DND-41 (cell line): ENCODE measurements at regions not wholly inside any gene's neighbourhood (a gene's known extent, or its start where the extent isn't known, plus 50 kb on each side); places are given as distances from the start of the nearest gene placed in this dataset.

Experiments used
- ATAC-seq: fragments of 200-7000 bp; cut with Tn5 transposase; 3 replicates; pipeline ENCODE4 v1.9.1; 2021; ENCODE audit warnings: low read depth; ENCODE audit not compliant: insufficient read depth
- DNase-seq: peaks from one replicate; pipeline ENCODE4 v3.0.0-alpha.2; 2020
- H2AFZ ChIP-seq: 2 replicates; pipeline ENCODE4 v1.6.0; 2012; ENCODE audit warnings: low read depth, low read length
- H3K27ac ChIP-seq: 2 replicates; pipeline ENCODE4 v1.5.1; 2012; ENCODE audit warnings: low read length, inconsistent platforms
- H3K27me3 ChIP-seq: fragments of 200-600 bp; sonication (generic); 2 replicates; pipeline ENCODE4 v1.6.0; 2012; ENCODE audit warnings: low read length, mild to moderate bottlenecking, inconsistent platforms; ENCODE audit not compliant: insufficient read depth, poor library complexity
- H3K36me3 ChIP-seq: 2 replicates; pipeline ENCODE4 v1.5.1; 2012; ENCODE audit warnings: low read length, inconsistent platforms; ENCODE audit not compliant: insufficient read depth
- H3K4me1 ChIP-seq: 2 replicates; pipeline ENCODE4 v1.5.1; 2012; ENCODE audit warnings: mild to moderate bottlenecking, low read length; ENCODE audit not compliant: insufficient read depth
- H3K4me2 ChIP-seq: 2 replicates; pipeline ENCODE4 v1.6.0; 2012; ENCODE audit warnings: mild to moderate bottlenecking, moderate library complexity, low read length, inconsistent platforms; ENCODE audit not compliant: insufficient read depth
- H3K4me3 ChIP-seq, 2 experiments: fragments of 200-600 bp in 1 of 2; shearing (Covaris generic) in 1 of 2; 2 replicates each; pipeline ENCODE4 v1.5.1; 2012 to 2016; ENCODE audit warnings: inconsistent platforms in 2 of 2, low read length in 2 of 2, mild to moderate bottlenecking in 2 of 2, low read depth in 1 of 2, moderate library complexity in 1 of 2
- H3K79me2 ChIP-seq: 2 replicates; pipeline ENCODE4 v1.6.0; 2012; ENCODE audit warnings: low read length, inconsistent platforms; ENCODE audit not compliant: insufficient read depth
- H3K9ac ChIP-seq: 2 replicates; pipeline ENCODE4 v1.6.0; 2012; ENCODE audit warnings: low read depth, mild to moderate bottlenecking, inconsistent platforms, low read length, moderate library complexity
- H3K9me3 ChIP-seq: 2 replicates; pipeline ENCODE4 v1.5.1; 2012; ENCODE audit warnings: low read length, moderate library complexity, mild to moderate bottlenecking, inconsistent platforms; ENCODE audit not compliant: insufficient read depth, severe bottlenecking
- H4K20me1 ChIP-seq: 2 replicates; pipeline ENCODE4 v1.6.0; 2012; ENCODE audit warnings: low read length; ENCODE audit not compliant: insufficient read depth
- EZH2 ChIP-seq: IDR thresholded peaks from 3 replicates; pipeline ENCODE4 v1.6.1; 2012; ENCODE audit warnings: borderline replicate concordance, low read depth, mild to moderate bottlenecking, moderate library complexity, low read length, inconsistent platforms; ENCODE audit not compliant: severe bottlenecking
- TF ChIP-seq, protein P1 (sequence below): IDR thresholded peaks from 2 replicates; pipeline ENCODE4 v1.5.1; 2012; ENCODE audit warnings: borderline replicate concordance, low read length, moderate library complexity, mild to moderate bottlenecking; ENCODE audit not compliant: poor library complexity, severe bottlenecking; ENCODE audit errors: extremely low read depth

DNA sequence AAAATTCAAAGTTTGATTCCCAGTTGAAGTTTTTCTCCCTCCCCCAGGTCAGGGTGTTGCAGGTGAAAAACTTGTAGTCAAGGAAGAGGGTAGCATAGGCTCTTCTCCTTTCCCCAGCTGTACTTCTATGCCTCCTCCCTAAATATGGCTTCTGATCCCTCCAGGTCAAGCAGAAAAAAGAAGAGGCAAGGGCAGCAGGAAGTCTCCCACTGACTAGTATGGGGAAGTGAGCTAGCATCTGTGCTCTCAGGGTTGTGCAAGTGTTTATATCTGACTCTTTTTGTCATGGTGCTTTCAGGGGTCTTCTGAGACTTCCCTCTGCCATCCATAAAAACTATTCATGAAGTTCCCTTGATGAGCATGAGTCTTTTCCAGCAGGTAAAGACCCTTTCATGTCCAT is 76.0 kb downstream of the ATPSCKMT start:
- no peaks in the 10 kb centered on the region for H3K79me2 ChIP-seq
- DNase-seq = no peak
- no peaks in the 10 kb centered on the region for H3K4me1 ChIP-seq
- H2AFZ ChIP-seq = no peak overlapping the region
- no peak for ATAC-seq
- no peak overlapping the region for H3K9ac ChIP-seq
- TF ChIP-seq EZH2 = no peak
- TF ChIP-seq, protein P1, sequence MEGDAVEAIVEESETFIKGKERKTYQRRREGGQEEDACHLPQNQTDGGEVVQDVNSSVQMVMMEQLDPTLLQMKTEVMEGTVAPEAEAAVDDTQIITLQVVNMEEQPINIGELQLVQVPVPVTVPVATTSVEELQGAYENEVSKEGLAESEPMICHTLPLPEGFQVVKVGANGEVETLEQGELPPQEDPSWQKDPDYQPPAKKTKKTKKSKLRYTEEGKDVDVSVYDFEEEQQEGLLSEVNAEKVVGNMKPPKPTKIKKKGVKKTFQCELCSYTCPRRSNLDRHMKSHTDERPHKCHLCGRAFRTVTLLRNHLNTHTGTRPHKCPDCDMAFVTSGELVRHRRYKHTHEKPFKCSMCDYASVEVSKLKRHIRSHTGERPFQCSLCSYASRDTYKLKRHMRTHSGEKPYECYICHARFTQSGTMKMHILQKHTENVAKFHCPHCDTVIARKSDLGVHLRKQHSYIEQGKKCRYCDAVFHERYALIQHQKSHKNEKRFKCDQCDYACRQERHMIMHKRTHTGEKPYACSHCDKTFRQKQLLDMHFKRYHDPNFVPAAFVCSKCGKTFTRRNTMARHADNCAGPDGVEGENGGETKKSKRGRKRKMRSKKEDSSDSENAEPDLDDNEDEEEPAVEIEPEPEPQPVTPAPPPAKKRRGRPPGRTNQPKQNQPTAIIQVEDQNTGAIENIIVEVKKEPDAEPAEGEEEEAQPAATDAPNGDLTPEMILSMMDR = no peak
- no peaks in the 10 kb centered on the region for H4K20me1 ChIP-seq
- H3K4me2 ChIP-seq = no peak overlapping the region
- H3K9me3 ChIP-seq = no peaks in the 10 kb centered on the region
- H3K4me3 ChIP-seq = no peak overlapping the region
- H3K36me3 ChIP-seq = no peaks in the 10 kb centered on the region
- no peak overlapping the region for H3K27ac ChIP-seq
- no peaks in the 10 kb centered on the region for H3K27me3 ChIP-seq

- no peaks in the 10 kb centered on the region for H3K27me3 ChIP-seq
- H3K9ac ChIP-seq = no peak overlapping the region
- no peak overlapping the region for H3K27ac ChIP-seq
- no peak for ATAC-seq
- H3K36me3 ChIP-seq = no peaks in the 10 kb centered on the region
- no peak overlapping the region for H3K4me2 ChIP-seq
- no peak overlapping the region for H3K4me3 ChIP-seq
- H3K9me3 ChIP-seq = no peaks in the 10 kb centered on the region
- no peak for TF ChIP-seq EZH2
- TF ChIP-seq, protein P1 = no peak
- no peaks in the 10 kb centered on the region for H3K4me1 ChIP-seq
- H3K79me2 ChIP-seq = no peaks in the 10 kb centered on the region
- DNase-seq = no peak
- no peak overlapping the region for H2AFZ ChIP-seq
- H4K20me1 ChIP-seq = no peaks in the 10 kb centered on the region
Observed at GRCh38 chr5:10172247-10172646, 77.4 kb downstream of the ATPSCKMT start.

- H3K4me3 ChIP-seq = no peak overlapping the region
- no peaks in the 10 kb centered on the region for H3K4me1 ChIP-seq
- no peaks in the 10 kb centered on the region for H3K36me3 ChIP-seq
- DNase-seq = no peak
- H3K79me2 ChIP-seq = no peaks in the 10 kb centered on the region
- TF ChIP-seq, protein P1 = no peak
- TF ChIP-seq EZH2 = no peak
- H3K27ac ChIP-seq = no peak overlapping the region
- H4K20me1 ChIP-seq = no peaks in the 10 kb centered on the region
- no peaks in the 10 kb centered on the region for H3K9me3 ChIP-seq
- no peak overlapping the region for H3K9ac ChIP-seq
- no peak overlapping the region for H3K4me2 ChIP-seq
- no peaks in the 10 kb centered on the region for H3K27me3 ChIP-seq
- no peak overlapping the region for H2AFZ ChIP-seq
- no peak for ATAC-seq
Observed at GRCh38 chr5:10169359-10169758, 80.3 kb downstream of the ATPSCKMT start.

DNA sequence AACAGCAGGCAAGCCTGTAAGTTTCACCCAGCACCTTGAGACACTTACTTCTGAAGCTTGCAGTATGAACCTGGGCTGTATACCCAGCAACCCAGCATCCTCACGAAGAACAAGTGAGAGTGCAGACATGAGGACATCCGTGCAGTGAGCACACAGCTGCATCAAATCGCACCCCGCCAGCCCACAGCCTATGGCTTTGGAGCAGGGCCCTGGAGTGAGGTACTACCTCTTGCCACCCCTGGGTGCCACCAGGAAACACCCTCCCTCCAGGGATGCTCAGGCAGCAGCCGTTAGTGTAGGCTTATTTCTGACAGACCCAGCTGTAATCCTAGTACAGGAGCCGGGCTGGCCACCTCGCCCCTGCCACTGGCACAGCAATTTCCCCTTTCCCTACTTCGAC is 81.4 kb downstream of the ATPSCKMT start:
- no peak for DNase-seq
- TF ChIP-seq, protein P1 = no peak
- no peak for TF ChIP-seq EZH2

More for the DNA sequence above, 81.4 kb downstream of the ATPSCKMT start:
- Histone ChIP-seq H3K27me3 (no peaks in the 10 kb centered on the region), H3K9ac (no peak overlapping the region), H3K79me2 (no peaks in the 10 kb centered on the region), H3K36me3 (no peaks in the 10 kb centered on the region), H3K4me2 (no peak overlapping the region), H2AFZ (no peak overlapping the region), H3K27ac (no peak overlapping the region), H3K4me1 (no peaks in the 10 kb centered on the region), H3K9me3 (no peaks in the 10 kb centered on the region), H3K4me3 (no peak overlapping the region), H4K20me1 (no peaks in the 10 kb centered on the region)
- ATAC-seq = no peak
